DND-41 (cell line): ENCODE measurements at regions not wholly inside any gene's neighbourhood (a gene's known extent, or its start where the extent isn't known, plus 50 kb on each side); places are given as distances from the start of the nearest gene placed in this dataset.

Source experiments
- EZH2 ChIP-seq: IDR thresholded peaks from 3 replicates; pipeline ENCODE4 v1.6.1; 2012; ENCODE audit warnings: borderline replicate concordance, low read depth, mild to moderate bottlenecking, moderate library complexity, low read length, inconsistent platforms; ENCODE audit not compliant: severe bottlenecking
- TF ChIP-seq, protein P1 (sequence below): IDR thresholded peaks from 2 replicates; pipeline ENCODE4 v1.5.1; 2012; ENCODE audit warnings: borderline replicate concordance, low read length, moderate library complexity, mild to moderate bottlenecking; ENCODE audit not compliant: poor library complexity, severe bottlenecking; ENCODE audit errors: extremely low read depth

DNA sequence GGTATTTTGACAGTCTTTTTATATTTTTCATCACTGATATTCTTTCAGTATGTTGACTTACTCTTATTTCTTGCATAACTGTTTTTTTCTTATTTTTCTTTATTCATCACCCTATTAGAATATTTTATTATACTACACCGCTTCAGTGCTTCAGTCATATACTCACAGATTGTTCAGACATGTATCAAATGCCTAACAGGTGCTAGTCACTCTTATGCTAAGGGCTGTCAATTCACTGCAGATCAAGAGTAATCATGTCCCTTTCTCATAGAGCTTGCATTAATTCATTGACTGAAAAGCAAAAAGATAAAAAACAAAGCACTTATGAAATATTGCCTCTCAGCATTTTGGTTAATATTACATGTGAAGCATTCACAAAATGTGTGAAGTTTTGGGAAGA, 1435.6 kb downstream of the STIM2 start:
- no peak for TF ChIP-seq EZH2
- TF ChIP-seq, protein P1, sequence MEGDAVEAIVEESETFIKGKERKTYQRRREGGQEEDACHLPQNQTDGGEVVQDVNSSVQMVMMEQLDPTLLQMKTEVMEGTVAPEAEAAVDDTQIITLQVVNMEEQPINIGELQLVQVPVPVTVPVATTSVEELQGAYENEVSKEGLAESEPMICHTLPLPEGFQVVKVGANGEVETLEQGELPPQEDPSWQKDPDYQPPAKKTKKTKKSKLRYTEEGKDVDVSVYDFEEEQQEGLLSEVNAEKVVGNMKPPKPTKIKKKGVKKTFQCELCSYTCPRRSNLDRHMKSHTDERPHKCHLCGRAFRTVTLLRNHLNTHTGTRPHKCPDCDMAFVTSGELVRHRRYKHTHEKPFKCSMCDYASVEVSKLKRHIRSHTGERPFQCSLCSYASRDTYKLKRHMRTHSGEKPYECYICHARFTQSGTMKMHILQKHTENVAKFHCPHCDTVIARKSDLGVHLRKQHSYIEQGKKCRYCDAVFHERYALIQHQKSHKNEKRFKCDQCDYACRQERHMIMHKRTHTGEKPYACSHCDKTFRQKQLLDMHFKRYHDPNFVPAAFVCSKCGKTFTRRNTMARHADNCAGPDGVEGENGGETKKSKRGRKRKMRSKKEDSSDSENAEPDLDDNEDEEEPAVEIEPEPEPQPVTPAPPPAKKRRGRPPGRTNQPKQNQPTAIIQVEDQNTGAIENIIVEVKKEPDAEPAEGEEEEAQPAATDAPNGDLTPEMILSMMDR = no peak
